ENCODE measurements at regions not wholly inside any gene's neighbourhood (a gene's known extent, or its start where the extent isn't known, plus 50 kb on each side); places are given as distances from the start of the nearest gene placed in this dataset.
A peak's percentile ranks its signal among the peaks of the same experiment; 100 is the strongest.

GRCh38 chr12:115253049-115253448, 569.1 kb upstream of the TBX3 start:
- no peak for TF ChIP-seq CTCF (IDR thresholded peaks at IDR 0.05; ENCODE audit: unreplicated experiment in 3 of 3)
- Mint-ChIP-seq H3K4me1 (peaks cover 27% of the 10 kb centered on the region), H3K27ac (no peak overlapping the region), H3K36me3 (ENCODE audit: low read depth) (no peaks in the 10 kb centered on the region), H3K4me3 (no peak overlapping the region), H3K9me3 (no peaks in the 10 kb centered on the region), H3K27me3 (ENCODE audit: low read depth) (peaks cover 15% of the 10 kb centered on the region)

GRCh38 chr12:115251727-115252126, 567.8 kb upstream of the TBX3 start:
- Mint-ChIP-seq H3K36me3 (ENCODE audit: low read depth) (no peaks in the 10 kb centered on the region), H3K27me3 (ENCODE audit: low read depth) (peaks cover 8% of the 10 kb centered on the region), H3K4me1 (peaks cover 25% of the 10 kb centered on the region), H3K4me3 (no peak overlapping the region), H3K27ac (no peak overlapping the region), H3K9me3 (no peaks in the 10 kb centered on the region)
- no peak for TF ChIP-seq CTCF (IDR thresholded peaks at IDR 0.05; ENCODE audit: unreplicated experiment in 3 of 3)

GRCh38 chr12:115249671-115250278, 565.8 kb upstream of the TBX3 start:
- H3K36me3 Mint-ChIP-seq (ENCODE audit: low read depth): no peaks in the 10 kb centered on the region
- H3K27ac Mint-ChIP-seq: peak overlapping the region in 2 of 3 experiments; percentile 84 to 88
- peaks cover 41% of the 10 kb centered on the region for H3K4me1 Mint-ChIP-seq
- peaks cover 4% of the 10 kb centered on the region for H3K27me3 Mint-ChIP-seq (ENCODE audit: low read depth)
- H3K9me3 Mint-ChIP-seq: no peaks in the 10 kb centered on the region
- no peak for TF ChIP-seq CTCF (IDR thresholded peaks at IDR 0.05; ENCODE audit: unreplicated experiment in 3 of 3)
- no peak overlapping the region for H3K4me3 Mint-ChIP-seq

- TF ChIP-seq CTCF (IDR thresholded peaks at IDR 0.05; ENCODE audit: unreplicated experiment in 3 of 3): no peak
- Mint-ChIP-seq H3K4me3 (no peak overlapping the region), H3K9me3 (no peaks in the 10 kb centered on the region), H3K27me3 (ENCODE audit: low read depth) (no peaks in the 10 kb centered on the region), H3K4me1 (peaks cover 39% of the 10 kb centered on the region), H3K27ac (peak overlapping the region in 2 of 3 experiments; percentile 47 to 76), H3K36me3 (ENCODE audit: low read depth) (no peaks in the 10 kb centered on the region)
Observed at GRCh38 chr12:115245020-115245419, 561.0 kb upstream of the TBX3 start.

GRCh38 chr12:115243933-115244628, 560.1 kb upstream of the TBX3 start:
- no peaks in the 10 kb centered on the region for H3K27me3 Mint-ChIP-seq (ENCODE audit: low read depth)
- H3K36me3 Mint-ChIP-seq (ENCODE audit: low read depth): no peaks in the 10 kb centered on the region
- no peaks in the 10 kb centered on the region for H3K9me3 Mint-ChIP-seq
- no peak for TF ChIP-seq CTCF (IDR thresholded peaks at IDR 0.05; ENCODE audit: unreplicated experiment in 3 of 3)
- H3K4me3 Mint-ChIP-seq: no peak overlapping the region
- peaks cover 30% of the 10 kb centered on the region for H3K4me1 Mint-ChIP-seq
- peak overlapping the region in 1 of 3 experiments; percentile 76 for H3K27ac Mint-ChIP-seq

- Mint-ChIP-seq H3K4me3 (no peak overlapping the region), H3K27me3 (ENCODE audit: low read depth) (peaks cover 3% of the 10 kb centered on the region)
Observed at GRCh38 chr12:115240251-115240650, 556.3 kb upstream of the TBX3 start.

More at GRCh38 chr12:115240251-115240650, 556.3 kb upstream of the TBX3 start:
- peaks cover 7% of the 10 kb centered on the region for H3K4me1 Mint-ChIP-seq
- no peak overlapping the region for H3K27ac Mint-ChIP-seq
- H3K9me3 Mint-ChIP-seq: no peaks in the 10 kb centered on the region
- no peaks in the 10 kb centered on the region for H3K36me3 Mint-ChIP-seq (ENCODE audit: low read depth)
- no peak for TF ChIP-seq CTCF (IDR thresholded peaks at IDR 0.05; ENCODE audit: unreplicated experiment in 3 of 3)
